GM23338 (cell line): ENCODE measurements at regions not wholly inside any gene's neighbourhood (a gene's known extent, or its start where the extent isn't known, plus 50 kb on each side); places are given as distances from the start of the nearest gene placed in this dataset.

Experiments
- ATAC-seq: fragments of 200-7000 bp; cut with Tn5 transposase; 3 replicates; pipeline ENCODE4 v1.9.1; 2020
- DNase-seq: peaks from one replicate; pipeline ENCODE4 v3.0.0-alpha.2; 2015; ENCODE audit warnings: low spot score
- H2AFZ ChIP-seq: fragments of 200-600 bp; sonication (generic); 2 replicates; pipeline ENCODE4 v1.8.0; 2016; ENCODE audit warnings: antibody characterized with exemption, mild to moderate bottlenecking, moderate library complexity
- H3F3A ChIP-seq: fragments of 200-600 bp; sonication (generic); replicated peaks from 2 replicates; pipeline ENCODE4 v1.8.0; 2017; ENCODE audit warnings: antibody characterized with exemption, mixed run types, low read depth
- H3K27ac ChIP-seq: fragments of 200-600 bp; sonication (generic); 2 replicates; pipeline ENCODE4 v1.6.1; 2016; ENCODE audit warnings: low read depth
- H3K27me3 ChIP-seq: fragments of 200-600 bp; sonication (generic); 2 replicates; pipeline ENCODE4 v1.8.0; 2016; ENCODE audit warnings: mild to moderate bottlenecking, mixed run types, moderate library complexity; ENCODE audit not compliant: insufficient read depth
- H3K36me3 ChIP-seq: fragments of 200-600 bp; sonication (generic); 2 replicates; pipeline ENCODE4 v1.8.0; 2016; ENCODE audit warnings: mild to moderate bottlenecking; ENCODE audit not compliant: insufficient read depth
- H3K4me1 ChIP-seq: fragments of 200-600 bp; sonication (generic); 2 replicates; pipeline ENCODE4 v1.8.0; 2016; ENCODE audit warnings: mild to moderate bottlenecking, moderate library complexity; ENCODE audit not compliant: insufficient read depth
- H3K4me2 ChIP-seq: fragments of 200-600 bp; sonication (generic); 2 replicates; pipeline ENCODE4 v1.7.1; 2017; ENCODE audit warnings: mixed run types
- H3K4me3 ChIP-seq: fragments of 200-600 bp; sonication (generic); 2 replicates; pipeline ENCODE4 v1.6.1; 2016; ENCODE audit warnings: mixed run types
- H3K79me2 ChIP-seq: fragments of 200-600 bp; sonication (generic); replicated peaks from 2 replicates; pipeline ENCODE4 v1.8.0; 2017; ENCODE audit warnings: mild to moderate bottlenecking; ENCODE audit not compliant: insufficient read depth
- H3K9me2 ChIP-seq: fragments of 200-600 bp; sonication (generic); 2 replicates; pipeline ENCODE4 v1.8.0; 2017; ENCODE audit not compliant: insufficient read depth
- H4K20me1 ChIP-seq: fragments of 200-600 bp; sonication (generic); replicated peaks from 2 replicates; pipeline ENCODE4 v1.8.0; 2017; ENCODE audit warnings: mild to moderate bottlenecking; ENCODE audit not compliant: insufficient read depth
- H3K27ac Mint-ChIP-seq: 2 replicates; pipeline ENCODE4 v1.8.0; 2020; ENCODE audit warnings: inconsistent platforms, mild to moderate bottlenecking, moderate library complexity, mixed read lengths
- H3K27me3 Mint-ChIP-seq: 3 replicates; pipeline ENCODE4 v1.8.0; 2022; ENCODE audit warnings: low read depth, mild to moderate bottlenecking, moderate library complexity, mixed read lengths, inconsistent platforms; ENCODE audit not compliant: insufficient read depth, poor library complexity
- H3K36me3 Mint-ChIP-seq: 3 replicates; pipeline ENCODE4 v1.8.0; 2021; ENCODE audit warnings: low read depth, mild to moderate bottlenecking, inconsistent platforms, moderate library complexity, mixed read lengths
- H3K4me1 Mint-ChIP-seq: 3 replicates; pipeline ENCODE4 v1.8.0; 2020; ENCODE audit warnings: mild to moderate bottlenecking, inconsistent platforms, mixed read lengths
- H3K4me3 Mint-ChIP-seq: 3 replicates; pipeline ENCODE4 v1.8.0; 2021; ENCODE audit warnings: moderate library complexity, mild to moderate bottlenecking, inconsistent platforms, mixed read lengths
- H3K9me3 Mint-ChIP-seq: 3 replicates; pipeline ENCODE4 v1.8.0; 2020; ENCODE audit warnings: moderate library complexity, mild to moderate bottlenecking, inconsistent platforms, mixed read lengths
- EZH2 ChIP-seq: fragments of 200-600 bp; sonication (generic); IDR thresholded peaks from one replicate; pipeline ENCODE4 v1.8.0; 2017; ENCODE audit warnings: antibody characterized with exemption, mild to moderate bottlenecking, low read depth; ENCODE audit not compliant: unreplicated experiment
- JUNB ChIP-seq: IDR thresholded peaks from one replicate; pipeline ENCODE4 v1.6.1; 2016; ENCODE audit warnings: antibody characterized with exemption; ENCODE audit not compliant: unreplicated experiment
- NANOG ChIP-seq: IDR thresholded peaks from 2 replicates; pipeline ENCODE4 v1.6.1; 2016; ENCODE audit warnings: antibody characterized with exemption, borderline replicate concordance
- POLR2AphosphoS5 ChIP-seq: IDR thresholded peaks from 2 replicates; pipeline ENCODE4 v1.6.1; 2016; ENCODE audit warnings: antibody characterized with exemption, low read depth
- STAT1 ChIP-seq: IDR thresholded peaks from one replicate; pipeline ENCODE4 v1.6.1; 2016; ENCODE audit warnings: antibody characterized with exemption; ENCODE audit not compliant: unreplicated experiment
- ZNF331 ChIP-seq: fragments of 250-450 bp; sonication (Bioruptor Pico); IDR thresholded peaks from 2 replicates; pipeline ENCODE4 v1.5.0; 2020; ENCODE audit warnings: low read depth, mild to moderate bottlenecking, moderate library complexity
- ZNF462 ChIP-seq: fragments of 250-450 bp; sonication (Bioruptor Pico); IDR thresholded peaks from 2 replicates; pipeline ENCODE4 v1.5.0; 2020; ENCODE audit warnings: mild to moderate bottlenecking, moderate library complexity
- TF ChIP-seq, protein P1 (sequence below), 2 experiments: fragments of 200-600 bp in 1 of 2; sonication (generic) in 1 of 2; conservative IDR thresholded peaks; 2 replicates each; pipeline versions ENCODE4 v1.5.1 to v1.6.1; 2016 to 2017; ENCODE audit warnings: antibody characterized with exemption in 2 of 2, low read depth in 2 of 2, mild to moderate bottlenecking in 2 of 2, moderate library complexity in 1 of 2

DNA sequence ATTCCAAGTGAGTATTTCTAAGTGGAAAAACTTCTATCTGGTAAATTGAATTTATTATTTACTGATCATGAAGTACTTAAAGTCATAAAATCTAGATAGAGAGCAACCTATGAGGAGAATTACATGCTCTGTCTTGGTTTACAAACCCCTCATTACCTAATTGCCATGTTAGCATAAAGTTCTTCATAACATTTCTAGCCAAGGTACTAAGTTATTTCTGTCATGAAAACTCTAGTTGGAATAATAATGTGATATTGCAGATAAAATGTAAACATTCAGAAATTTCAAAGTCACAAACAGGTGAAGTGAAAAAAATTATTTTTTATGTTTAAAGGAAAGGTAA, 228.6 kb downstream of the TTLL7 start:
- H3F3A ChIP-seq, result no peaks in the 10 kb centered on the region
- no peaks in the 10 kb centered on the region for H3K27me3 ChIP-seq
- no peaks in the 10 kb centered on the region for H3K9me2 ChIP-seq
- H3K4me1 ChIP-seq, result no peaks in the 10 kb centered on the region
- Mint-ChIP-seq H3K4me1 (peaks cover 7% of the 10 kb centered on the region; the same call in 2 of the 3 replicates), H3K4me3 (no peak overlapping the region), H3K27me3 (no peaks in the 10 kb centered on the region), H3K36me3 (no peaks in the 10 kb centered on the region), H3K9me3 (no peaks in the 10 kb centered on the region), H3K27ac (no peak overlapping the region)
- H3K4me2 ChIP-seq, result no peak overlapping the region
- H3K36me3 ChIP-seq, result no peaks in the 10 kb centered on the region
- no peak for TF ChIP-seq EZH2
- no peak for TF ChIP-seq JUNB
- no peak for TF ChIP-seq NANOG
- no peaks in the 10 kb centered on the region for H3K79me2 ChIP-seq
- ATAC-seq (no peak), DNase-seq (no peak)
- no peak overlapping the region for H2AFZ ChIP-seq
- H3K4me3 ChIP-seq, result no peak overlapping the region
- no peaks in the 10 kb centered on the region for H4K20me1 ChIP-seq
- H3K27ac ChIP-seq, result no peak overlapping the region

GRCh38 chr1:83769594-83770318, 229.2 kb downstream of the TTLL7 start:
- Histone ChIP-seq H3F3A (no peaks in the 10 kb centered on the region), H3K79me2 (no peaks in the 10 kb centered on the region), H2AFZ (no peak overlapping the region), H4K20me1 (no peaks in the 10 kb centered on the region), H3K27me3 (no peaks in the 10 kb centered on the region), H3K4me2 (no peak overlapping the region), H3K4me1 (no peaks in the 10 kb centered on the region), H3K9me2 (no peaks in the 10 kb centered on the region), H3K4me3 (no peak overlapping the region), H3K27ac (no peak overlapping the region), H3K36me3 (no peaks in the 10 kb centered on the region)
- H3K4me3 Mint-ChIP-seq, result no peak overlapping the region
- peaks cover 7% of the 10 kb centered on the region; the same call in 2 of the 3 replicates for H3K4me1 Mint-ChIP-seq
- TF ChIP-seq POLR2AphosphoS5, result no peak
- no peak for TF ChIP-seq STAT1
- no peak for TF ChIP-seq ZNF331 (CRISPR knock-in tag)
- no peak for TF ChIP-seq ZNF462 (CRISPR knock-in tag)
- TF ChIP-seq, protein P1, sequence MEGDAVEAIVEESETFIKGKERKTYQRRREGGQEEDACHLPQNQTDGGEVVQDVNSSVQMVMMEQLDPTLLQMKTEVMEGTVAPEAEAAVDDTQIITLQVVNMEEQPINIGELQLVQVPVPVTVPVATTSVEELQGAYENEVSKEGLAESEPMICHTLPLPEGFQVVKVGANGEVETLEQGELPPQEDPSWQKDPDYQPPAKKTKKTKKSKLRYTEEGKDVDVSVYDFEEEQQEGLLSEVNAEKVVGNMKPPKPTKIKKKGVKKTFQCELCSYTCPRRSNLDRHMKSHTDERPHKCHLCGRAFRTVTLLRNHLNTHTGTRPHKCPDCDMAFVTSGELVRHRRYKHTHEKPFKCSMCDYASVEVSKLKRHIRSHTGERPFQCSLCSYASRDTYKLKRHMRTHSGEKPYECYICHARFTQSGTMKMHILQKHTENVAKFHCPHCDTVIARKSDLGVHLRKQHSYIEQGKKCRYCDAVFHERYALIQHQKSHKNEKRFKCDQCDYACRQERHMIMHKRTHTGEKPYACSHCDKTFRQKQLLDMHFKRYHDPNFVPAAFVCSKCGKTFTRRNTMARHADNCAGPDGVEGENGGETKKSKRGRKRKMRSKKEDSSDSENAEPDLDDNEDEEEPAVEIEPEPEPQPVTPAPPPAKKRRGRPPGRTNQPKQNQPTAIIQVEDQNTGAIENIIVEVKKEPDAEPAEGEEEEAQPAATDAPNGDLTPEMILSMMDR (conservative IDR thresholded peaks at IDR 0.05; ENCODE audit: low read depth in 2 of 2), result peak in 1 of 2 experiments; percentile 21; a peak in 2 of 4 replicates
- ATAC-seq (no peak), DNase-seq (no peak)
- no peaks in the 10 kb centered on the region for H3K27me3 Mint-ChIP-seq
- H3K27ac Mint-ChIP-seq, result no peak overlapping the region
- no peaks in the 10 kb centered on the region for H3K36me3 Mint-ChIP-seq
- no peaks in the 10 kb centered on the region for H3K9me3 Mint-ChIP-seq
